NCI-H460 (cell line): ENCODE measurements at regions not wholly inside any gene's neighbourhood (a gene's known extent, or its start where the extent isn't known, plus 50 kb on each side); places are given as distances from the start of the nearest gene placed in this dataset.

Source experiments
- DNase-seq: peaks from one replicate; pipeline ENCODE4 v3.0.0-alpha.2; 2016; ENCODE audit warnings: low read depth; ENCODE audit errors: extremely low read depth

DNA sequence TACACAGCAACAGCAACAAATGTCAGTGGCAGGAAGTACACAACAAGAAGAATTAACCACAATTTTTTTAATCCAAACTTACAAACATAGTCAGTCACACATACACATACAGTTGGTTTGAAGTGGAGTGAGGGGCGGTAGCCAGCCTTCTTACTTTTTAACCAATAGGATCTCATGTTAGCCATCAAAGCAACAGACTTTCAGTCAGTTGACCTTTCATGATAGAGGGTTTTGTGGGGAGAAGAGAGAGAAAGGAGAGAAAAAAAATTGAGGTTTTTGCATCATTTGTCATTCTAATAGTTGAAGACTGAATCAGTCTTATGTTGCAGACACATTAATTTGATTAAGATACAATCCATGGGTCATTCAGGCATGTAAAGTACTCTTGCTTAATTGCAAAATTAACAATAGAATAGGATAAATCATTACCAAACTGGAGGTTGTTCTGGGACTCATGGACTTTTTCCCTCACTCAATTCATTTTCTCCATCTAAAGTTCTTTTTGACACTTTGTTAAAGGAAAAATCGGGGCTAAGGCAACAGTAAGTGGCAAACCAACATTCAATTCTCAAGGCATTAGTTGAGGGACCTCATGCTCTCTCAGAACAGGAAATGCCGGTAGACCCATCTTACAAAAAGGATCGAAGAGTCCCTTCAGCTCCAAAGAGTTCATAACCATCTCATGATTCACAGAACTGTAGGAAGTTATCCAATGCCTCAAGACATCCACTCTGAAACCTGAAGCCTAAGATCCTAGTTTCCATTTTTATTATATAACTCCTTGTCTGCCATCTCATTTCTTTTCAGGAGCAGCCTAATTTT, 159.5 kb upstream of the LPP start:
- DNase-seq = no peak

DNA sequence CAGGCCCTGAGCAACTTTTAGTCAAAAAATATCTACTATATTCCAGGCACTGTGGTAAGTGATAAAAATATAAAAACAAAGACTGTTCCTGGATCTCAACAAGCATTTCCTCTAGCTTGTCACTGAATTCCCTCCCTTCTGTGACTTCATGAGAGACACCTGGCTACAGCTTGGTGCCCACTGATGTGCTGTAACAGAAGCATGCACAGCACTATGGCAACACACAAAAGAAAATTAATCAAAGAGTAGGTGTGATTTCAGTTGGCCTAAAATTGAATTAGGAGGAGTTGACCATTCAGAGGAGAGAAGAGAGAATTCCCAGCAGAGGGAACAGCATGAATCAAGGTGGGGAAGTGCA, 158.9 kb upstream of the LPP start:
- DNase-seq = no peak

DNA sequence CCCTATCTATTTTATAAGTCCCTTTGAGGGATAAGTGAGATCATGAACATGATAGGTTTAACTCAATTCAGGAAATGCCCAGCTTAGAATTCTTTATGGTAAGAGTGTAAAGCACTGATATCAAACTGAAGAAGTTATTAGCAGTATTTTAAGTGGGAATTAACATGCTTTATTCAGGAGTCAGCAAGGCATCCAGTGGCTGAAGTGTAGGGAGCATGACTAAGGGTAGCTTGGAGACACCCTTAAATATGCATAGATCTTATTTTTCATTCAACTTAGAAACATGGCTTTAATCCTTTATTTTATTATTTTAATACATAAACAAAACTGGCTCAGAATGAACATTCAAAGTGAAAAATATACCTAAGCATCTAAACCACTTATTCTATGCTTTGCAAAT, 158.3 kb upstream of the LPP start:
- no peak for DNase-seq

DNA sequence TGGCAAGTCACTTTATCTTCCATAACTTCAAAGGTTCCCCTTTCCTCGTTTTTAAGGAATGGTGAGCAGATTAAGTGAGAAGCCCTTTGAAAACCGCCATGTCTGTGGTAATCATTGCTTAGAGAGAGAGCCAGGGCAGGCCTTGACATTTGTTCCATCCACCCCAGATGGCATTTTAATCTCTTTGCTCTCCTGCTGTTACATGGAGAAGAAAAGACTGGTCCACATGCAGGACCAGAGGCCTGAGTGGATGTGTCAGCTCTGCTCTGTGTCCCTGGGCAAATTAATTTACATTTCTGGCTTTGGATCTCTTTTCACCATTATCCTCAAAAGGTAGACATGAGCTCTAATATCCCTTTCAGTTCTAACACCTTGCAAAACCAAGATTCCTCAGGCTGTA, 157.3 kb upstream of the LPP start:
- no peak for DNase-seq

DNA sequence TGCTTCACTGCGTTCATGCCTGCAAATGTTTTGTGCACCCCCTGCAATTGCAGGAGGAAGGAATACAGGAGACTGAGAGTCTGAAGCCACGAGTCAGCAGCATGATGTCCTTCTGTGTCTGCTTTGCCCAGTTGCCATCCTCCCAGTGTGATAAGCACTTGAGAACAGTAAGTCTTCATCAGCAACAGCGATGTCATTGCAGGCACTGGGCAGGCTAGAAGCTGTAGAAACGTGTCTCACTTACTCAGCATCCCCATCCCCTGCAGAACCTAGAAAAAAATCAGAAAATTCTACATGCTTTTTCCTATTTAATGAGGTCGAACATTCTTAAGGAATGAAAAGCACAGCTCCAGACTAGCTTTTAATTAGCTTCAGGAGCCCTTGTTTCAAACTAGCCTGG, 156.5 kb upstream of the LPP start:
- no peak for DNase-seq

DNA sequence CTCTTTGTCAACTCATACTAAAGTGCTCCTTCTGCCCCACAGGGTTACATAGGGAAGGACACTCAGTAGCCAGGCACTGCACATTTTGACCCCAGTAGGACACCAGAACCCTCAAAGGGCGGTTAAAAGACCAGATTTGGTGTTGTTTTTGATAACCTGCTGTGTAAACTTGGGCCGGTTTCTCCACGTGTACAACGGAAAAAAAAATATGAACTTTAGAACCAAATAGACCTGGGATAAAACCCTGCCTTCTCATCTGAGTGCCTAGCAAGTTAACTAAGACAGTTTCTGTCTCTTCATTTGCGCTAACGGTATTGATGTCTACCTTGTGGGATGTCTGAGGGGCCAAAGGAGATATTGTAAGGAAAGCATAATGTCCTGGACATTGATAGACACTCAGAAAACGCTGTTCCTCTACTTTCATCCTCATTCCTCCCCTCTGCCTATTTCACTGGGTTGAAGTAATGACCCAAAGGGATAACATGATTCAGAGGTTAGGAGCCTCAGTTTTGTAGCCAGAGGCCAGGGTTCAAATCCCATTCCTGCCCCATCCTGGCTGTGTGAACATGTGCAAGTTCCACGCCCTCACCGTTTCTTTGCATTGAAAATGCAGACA, 155.9 kb upstream of the LPP start:
- DNase-seq = no peak

DNA sequence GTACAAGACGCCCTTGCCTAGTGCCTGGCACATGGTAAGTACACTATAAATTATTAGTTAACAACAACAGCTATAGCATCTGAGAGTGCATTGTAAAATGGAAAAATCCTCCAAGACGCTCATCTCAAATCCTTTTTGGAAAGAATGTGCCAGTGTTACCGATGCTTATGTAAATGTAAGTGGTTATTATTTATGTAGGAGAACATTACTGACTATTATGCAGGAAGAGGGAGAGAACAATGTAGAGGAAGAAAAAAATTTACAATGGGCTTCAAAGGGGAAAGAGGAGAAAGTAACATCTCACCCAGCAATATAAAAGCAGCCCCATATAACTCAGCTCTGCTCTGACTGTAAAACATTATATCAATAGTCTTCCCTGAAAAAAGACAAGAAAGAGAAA, 155.3 kb upstream of the LPP start:
- DNase-seq = no peak

DNA sequence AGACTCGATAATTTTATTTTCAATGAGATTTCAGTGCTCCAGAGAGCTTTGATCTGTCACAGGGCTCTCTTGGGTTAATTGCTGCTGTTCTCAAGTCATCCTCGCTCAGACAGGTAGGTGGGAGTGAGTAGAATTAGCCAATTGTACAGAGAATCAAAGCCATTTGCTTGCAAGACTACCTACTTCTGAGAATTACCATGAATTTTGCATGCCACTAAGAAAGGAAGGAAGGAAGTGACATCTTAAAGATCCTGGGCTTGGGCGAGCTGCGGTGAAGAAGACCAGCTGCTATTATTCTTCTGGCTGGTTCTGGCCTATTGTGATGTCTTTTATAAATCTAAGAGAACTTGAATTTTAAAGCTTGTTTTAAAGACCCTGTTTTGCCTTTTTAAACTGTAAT, 154.1 kb upstream of the LPP start:
- DNase-seq = no peak

DNA sequence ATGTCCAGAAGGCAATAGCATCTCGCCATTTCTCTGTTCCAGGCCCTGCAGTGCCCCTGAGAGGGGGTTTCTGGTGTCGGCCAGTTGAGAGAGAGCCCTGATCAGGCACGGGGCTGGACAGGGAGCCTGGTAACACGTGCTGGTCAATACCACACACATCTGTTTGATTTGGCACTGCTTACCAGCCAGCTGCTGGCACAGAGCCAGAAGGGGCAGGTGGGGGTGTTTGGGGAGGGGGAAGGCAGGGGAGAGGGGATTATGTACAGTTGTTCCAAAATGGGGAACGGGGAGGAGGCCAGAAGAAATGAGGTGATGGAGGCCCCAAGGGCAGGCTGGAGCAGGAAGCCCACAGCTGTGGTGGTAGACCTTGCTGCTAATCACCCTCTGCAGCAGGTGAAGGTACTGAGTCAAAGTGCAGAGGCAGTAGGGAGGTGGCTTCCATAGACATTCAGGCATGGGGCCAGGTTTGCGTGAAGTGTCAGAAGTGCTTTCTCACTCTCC, 153.5 kb upstream of the LPP start:
- no peak for DNase-seq

DNA sequence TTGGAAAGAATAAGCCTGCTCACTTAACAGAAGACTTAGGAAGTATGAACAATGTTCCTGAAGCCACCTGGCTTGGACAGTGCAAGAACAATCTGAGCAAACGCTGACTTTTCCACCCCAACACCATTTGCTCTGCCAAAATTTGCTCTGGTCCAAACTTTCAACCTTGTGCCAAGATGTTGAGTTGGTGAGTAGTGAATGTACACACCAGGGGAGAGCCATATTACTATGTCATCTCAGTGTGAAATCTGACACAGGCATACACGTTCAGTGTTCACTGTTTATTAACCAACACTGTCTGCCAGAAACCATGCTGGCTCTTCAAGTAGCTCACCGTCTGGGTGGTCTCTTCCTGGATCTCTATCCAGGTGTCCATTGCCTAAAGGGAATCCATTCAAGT, 152.9 kb upstream of the LPP start:
- DNase-seq = no peak

DNA sequence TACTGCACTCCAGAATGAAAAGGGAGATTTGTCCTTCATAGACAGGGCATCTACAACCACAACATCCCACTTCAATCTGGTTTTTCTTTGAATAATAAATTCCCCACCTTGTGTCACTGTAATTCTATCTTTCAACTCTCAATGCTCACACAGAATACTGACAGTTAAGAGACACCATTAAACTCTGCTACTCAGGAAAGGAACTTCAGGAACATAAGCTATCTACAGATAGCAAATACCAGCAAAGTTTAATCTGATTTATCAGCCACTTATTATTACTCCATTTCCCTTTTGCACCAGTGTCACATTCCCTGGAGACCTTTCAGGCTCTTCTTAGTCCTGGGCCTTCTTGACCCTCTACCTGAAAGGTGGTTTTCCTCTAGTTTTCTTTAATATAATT, 152.0 kb upstream of the LPP start:
- no peak for DNase-seq

DNA sequence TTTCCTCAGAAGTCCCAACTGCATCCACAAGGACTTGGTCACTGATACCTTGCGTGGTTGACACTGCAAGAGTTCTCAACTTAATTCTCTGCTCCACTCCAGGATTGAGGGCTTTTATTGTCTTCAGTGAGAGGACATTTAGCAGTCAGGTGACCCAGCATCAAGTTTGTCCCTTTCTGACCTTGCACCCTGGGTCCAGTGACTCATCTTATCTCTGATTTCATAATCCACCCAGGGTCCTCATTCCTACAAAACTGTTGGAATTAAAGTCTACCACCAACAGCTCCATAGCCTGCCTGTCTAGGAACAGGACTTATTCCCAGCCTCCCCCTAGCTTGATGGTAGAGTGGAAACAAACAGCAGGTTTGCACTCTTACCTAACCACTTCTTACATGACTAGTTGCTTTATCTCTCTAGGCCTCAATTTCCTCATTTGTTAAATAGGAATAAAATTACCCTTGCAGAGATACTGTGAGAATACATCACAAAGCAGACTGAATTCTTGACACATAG, 151.3 kb upstream of the LPP start:
- DNase-seq = no peak

DNA sequence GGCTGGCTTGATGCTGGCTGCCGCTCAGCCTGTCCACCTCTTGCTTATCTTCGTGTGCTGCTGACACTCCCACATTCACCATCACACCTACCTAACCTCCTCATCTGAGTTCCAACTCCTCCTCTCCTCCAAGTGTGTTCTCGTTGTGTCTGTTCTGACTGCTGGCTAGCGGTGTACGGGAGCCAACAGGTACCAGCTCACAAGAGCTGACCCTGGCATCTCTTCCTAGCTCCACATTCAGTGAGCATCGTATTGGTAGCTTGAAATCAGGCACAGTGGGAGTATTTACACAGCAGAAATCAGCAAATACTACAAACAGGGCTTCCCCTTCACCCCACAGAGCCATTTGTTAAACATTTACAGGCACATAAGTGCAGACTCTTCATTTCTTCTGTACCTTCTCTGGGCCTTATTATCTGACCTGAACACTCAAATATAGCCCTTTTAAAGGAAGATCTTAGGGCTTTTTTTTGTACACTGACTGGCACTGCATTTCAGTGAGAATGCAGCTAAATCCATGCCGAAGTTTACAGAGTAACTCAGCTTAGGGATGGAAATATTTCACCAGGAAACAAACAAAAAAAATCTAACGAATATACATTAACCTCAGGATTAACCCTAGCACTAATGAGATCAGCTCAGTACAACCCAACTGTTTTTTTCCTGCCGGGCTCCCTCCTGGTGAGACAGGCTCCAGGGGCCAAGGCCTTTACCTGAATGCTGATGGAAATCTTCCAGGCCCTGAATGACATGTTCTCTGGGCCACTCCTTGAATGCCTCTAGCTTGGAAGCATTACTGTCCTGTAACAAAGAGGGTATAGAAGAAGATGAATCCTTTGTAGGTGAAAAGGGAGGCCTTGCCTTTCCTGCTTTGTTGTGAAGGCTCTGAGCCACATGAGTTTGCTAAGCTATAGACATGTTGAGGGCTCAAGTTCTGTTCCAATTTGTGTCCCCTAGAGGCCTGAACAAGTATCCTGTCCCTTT, 150.5 kb upstream of the LPP start:
- DNase-seq = no peak

DNA sequence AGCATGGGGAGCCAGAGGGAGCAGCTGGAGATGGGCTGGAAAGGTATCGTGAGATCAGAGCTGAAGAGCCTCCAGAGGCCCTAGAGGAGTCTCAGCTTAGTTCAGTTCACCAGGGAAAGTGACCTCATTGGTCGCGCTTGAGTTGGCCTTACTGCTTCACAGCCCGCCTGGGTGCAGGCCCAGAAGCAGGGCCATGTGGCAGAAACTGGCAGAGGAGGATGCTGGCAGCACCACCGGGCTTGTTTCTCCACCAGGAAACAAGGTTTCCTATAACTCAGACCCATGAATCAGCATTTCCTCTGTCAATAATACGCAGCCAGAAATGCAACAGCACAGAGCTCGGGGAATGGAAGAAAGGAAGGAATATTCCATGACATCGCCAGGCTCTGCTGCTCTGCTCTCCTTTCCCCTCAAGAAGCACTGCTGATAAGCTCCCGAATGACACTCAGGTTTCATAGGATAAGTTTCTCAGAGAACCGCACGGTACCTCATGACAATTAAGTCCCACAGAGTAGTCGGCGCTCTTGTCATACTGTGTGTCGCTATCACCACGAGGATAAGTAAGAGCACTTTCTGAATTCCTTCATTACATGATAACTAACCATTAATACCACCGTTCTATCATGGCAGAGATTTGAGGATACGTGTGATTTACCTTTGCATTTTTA, 147.1 kb upstream of the LPP start:
- no peak for DNase-seq

DNA sequence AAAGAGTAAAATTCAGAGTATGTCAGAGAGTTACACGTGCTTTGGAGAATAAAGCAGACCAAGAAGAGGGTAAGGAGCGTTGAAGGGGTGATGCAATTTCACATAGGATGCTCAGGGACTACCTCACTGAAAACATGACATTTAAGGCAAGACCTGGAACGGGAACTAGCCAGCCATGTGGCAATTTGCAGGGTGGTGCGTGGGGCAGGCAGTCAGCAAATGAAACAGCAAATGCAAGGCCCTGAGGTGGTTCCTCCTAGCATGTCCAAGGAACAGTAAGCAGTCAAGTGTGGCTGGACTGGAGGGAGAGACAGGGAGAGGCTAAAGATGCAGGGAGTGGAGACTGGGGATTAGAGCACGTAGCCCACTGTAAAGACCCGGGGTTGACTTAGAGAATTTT, 146.1 kb upstream of the LPP start:
- DNase-seq = no peak

DNA sequence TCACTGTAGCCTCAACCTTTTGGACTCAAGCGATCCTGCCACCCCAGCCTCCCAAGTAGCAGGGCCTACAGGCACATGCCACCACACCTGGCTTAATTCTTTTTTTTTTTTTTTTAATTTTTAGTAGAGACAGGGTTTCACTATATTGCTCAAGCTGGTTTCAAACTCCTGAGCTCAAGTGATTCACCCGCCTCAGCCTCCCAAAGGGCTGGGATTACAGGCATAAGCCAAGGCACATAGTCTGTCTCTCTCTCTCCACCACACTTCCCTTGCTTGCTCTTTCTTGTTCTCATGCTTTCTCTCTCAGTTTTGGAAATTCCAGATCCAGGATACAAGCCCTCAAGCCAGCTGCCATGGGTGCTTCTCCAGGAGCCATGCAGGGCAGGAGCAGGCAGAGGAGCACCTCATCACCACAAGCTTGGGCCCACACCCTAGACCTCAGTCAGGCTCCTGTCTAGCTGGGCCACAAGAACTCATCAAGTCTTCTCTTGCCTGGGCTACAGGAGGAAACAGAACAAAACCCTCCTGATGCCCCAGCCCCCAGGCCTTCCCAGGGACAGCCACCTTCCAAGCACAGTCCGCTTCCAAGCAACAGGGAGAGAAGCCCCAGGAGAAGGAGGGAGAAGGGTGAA, 145.3 kb upstream of the LPP start:
- DNase-seq = no peak

DNA sequence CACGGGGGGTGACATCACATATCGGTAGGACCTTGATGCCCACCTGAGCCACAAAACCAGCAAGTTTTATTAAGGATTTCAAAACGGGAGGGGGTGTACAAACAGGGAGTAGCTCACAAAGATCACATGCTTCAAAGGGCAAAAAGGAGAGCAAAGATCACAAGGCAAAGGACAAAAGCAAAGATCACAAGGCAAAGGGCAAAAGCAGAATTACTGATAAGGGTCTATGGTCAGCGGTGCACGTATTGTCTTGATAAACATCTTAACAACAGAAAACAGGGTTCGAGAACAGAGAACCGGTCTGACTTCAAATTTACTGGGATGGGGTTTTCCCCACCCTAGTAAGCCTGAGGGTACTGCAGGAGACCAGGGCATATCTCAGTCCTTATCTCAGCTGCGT, 143.5 kb upstream of the LPP start:
- no peak for DNase-seq

DNA sequence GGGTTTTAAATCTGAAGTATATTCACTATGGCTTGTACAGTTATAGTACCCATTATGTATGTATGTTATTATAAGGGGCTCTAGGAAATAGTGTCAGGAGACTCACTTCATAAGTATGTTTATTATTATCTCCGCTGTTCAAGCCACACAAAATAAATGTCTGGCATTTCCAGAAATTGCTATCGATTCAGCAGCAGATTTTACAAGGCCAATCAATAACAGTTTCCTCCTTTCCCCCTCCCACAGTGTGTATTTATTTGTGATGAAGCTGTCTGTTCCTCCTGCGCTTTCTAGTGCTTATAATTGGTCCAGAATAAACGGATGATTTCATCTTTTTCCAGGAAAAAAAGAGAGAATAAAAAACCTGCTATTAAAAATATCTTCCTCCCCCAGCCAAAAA, 134.2 kb upstream of the LPP start:
- no peak for DNase-seq

DNA sequence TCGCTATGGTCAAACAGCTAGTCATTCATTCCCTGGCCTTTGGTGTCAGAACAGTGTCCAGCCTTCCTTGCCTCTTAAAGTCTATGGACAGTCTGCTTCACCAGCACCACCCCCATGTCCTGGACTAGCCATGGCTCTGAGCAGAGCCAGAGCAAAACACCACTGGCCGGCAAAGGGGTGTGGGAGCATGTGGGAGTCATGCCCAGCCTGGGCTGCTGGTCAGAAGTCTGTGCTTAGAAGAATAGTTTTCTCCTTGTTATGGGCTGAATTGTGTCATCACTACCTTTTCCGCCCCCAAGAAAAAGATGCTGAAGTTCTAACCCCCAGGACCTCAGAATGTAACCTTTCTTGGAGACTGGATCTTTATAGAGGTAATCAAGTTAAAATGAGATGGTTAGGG, 132.9 kb upstream of the LPP start:
- no peak for DNase-seq

DNA sequence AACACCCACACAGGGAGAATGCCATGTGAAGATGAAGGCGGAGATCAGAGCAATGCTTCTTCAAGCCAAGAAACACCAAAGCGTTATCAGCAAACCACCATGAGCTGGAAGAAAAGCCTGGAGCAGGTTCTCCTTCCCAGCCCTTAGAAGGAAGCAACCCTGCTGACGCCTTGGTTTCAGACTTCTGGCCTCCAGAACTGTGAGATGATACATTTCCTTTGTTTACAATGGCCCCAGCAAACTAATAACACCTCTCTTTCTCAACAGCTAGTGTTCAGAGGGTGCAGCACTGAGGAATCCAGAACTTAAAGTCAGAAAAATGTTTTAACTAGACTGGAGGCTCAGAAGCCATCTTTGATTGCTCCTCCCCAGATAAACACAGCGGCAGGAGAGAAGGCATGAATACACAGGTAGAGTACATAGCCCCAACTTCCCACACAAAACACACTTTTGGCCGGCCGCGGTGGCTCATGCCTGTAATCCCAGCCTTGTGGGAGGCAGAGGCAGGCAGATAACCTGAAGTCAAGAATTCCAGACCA, 132.4 kb upstream of the LPP start:
- no peak for DNase-seq
